CD14-positive monocyte (primary cell): ENCODE measurements at regions not wholly inside any gene's neighbourhood (a gene's known extent, or its start where the extent isn't known, plus 50 kb on each side); places are given as distances from the start of the nearest gene placed in this dataset.

ENCODE experiments used
- DNase-seq, 3 donors: peaks; one replicate each; pipeline ENCODE4 v3.0.0-alpha.2; 2011 to 2022
- H2AFZ ChIP-seq: 2 replicates; pipeline ENCODE4 v1.6.0; 2012; ENCODE audit warnings: mild to moderate bottlenecking, low read depth, low read length, inconsistent platforms; ENCODE audit not compliant: insufficient read depth, poor library complexity, severe bottlenecking
- H3K27ac ChIP-seq, 2 donors: 1 replicate in 1 of 2; 2 replicates in 1 of 2; pipeline ENCODE4 v1.5.1; 2012 to 2013; ENCODE audit warnings: low read length in 2 of 2, control low read depth in 1 of 2, inconsistent platforms in 1 of 2, low read depth in 1 of 2, mild to moderate bottlenecking in 1 of 2
- H3K27me3 ChIP-seq, 2 donors: one replicate each; pipeline versions ENCODE4 v1.6.0 to v1.6.1; 2011 to 2013; ENCODE audit warnings: low read length in 2 of 2; ENCODE audit not compliant: control insufficient read depth in 2 of 2, insufficient read depth in 2 of 2
- H3K36me3 ChIP-seq, 2 donors: replicated peaks in 1 of 2; 1 replicate in 1 of 2; 2 replicates in 1 of 2; pipeline versions ENCODE4 v1.5.1 to v1.6.1; 2012 to 2013; ENCODE audit warnings: low read length in 2 of 2, control low read depth in 1 of 2, inconsistent platforms in 1 of 2, mild to moderate bottlenecking in 1 of 2; ENCODE audit not compliant: insufficient read depth in 2 of 2, control insufficient read depth in 1 of 2
- H3K4me1 ChIP-seq, 2 donors: 1 replicate in 1 of 2; 2 replicates in 1 of 2; pipeline versions ENCODE4 v1.5.1 to v1.6.1; 2012 to 2013; ENCODE audit warnings: low read length in 2 of 2, control low read depth in 1 of 2, inconsistent platforms in 1 of 2, mild to moderate bottlenecking in 1 of 2, moderate library complexity in 1 of 2; ENCODE audit not compliant: insufficient read depth in 2 of 2, control insufficient read depth in 1 of 2
- H3K4me2 ChIP-seq: replicated peaks from 2 replicates; pipeline ENCODE3; 2012; ENCODE audit warnings: low read length, moderate library complexity, mild to moderate bottlenecking; ENCODE audit not compliant: poor library complexity, severe bottlenecking; ENCODE audit errors: extremely low read depth
- H3K4me3 ChIP-seq, 3 experiments: fragments of 200-600 bp in 1 of 3; sonication (generic) in 1 of 3; replicated peaks in 1 of 3; 1 replicate in 2 of 3; 2 replicates in 1 of 3; pipeline ENCODE4 v1.5.1; 2011 to 2013; ENCODE audit warnings: low read length in 3 of 3, mild to moderate bottlenecking in 3 of 3, control low read depth in 2 of 3, low read depth in 2 of 3, inconsistent platforms in 1 of 3, moderate library complexity in 1 of 3
- H3K79me2 ChIP-seq: 2 replicates; pipeline ENCODE4 v1.6.0; 2012; ENCODE audit warnings: mild to moderate bottlenecking, control low read depth, inconsistent platforms, low read length, moderate library complexity; ENCODE audit not compliant: insufficient read depth
- H3K9ac ChIP-seq: 2 replicates; pipeline ENCODE4 v1.6.0; 2017; ENCODE audit warnings: low read length, mild to moderate bottlenecking; ENCODE audit not compliant: insufficient read depth, poor library complexity, severe bottlenecking
- H3K9me3 ChIP-seq, 2 donors: replicated peaks in 1 of 2; 1 replicate in 1 of 2; 2 replicates in 1 of 2; pipeline versions ENCODE4 v1.5.1 to v1.6.1; 2012 to 2013; ENCODE audit warnings: low read length in 2 of 2, control low read depth in 1 of 2; ENCODE audit not compliant: control insufficient read depth in 1 of 2, insufficient read depth in 1 of 2
- H4K20me1 ChIP-seq: 2 replicates; pipeline ENCODE4 v1.6.0; 2012; ENCODE audit warnings: mild to moderate bottlenecking, low read length, control low read depth, moderate library complexity; ENCODE audit not compliant: insufficient read depth
- H3K27ac Mint-ChIP-seq, 7 donors: one replicate each; pipeline ENCODE4 v1.8.0; 2020; ENCODE audit warnings: mild to moderate bottlenecking in 7 of 7, mixed read lengths in 7 of 7, moderate library complexity in 6 of 7, inconsistent platforms in 2 of 7
- H3K27me3 Mint-ChIP-seq, 3 donors: one replicate each; pipeline ENCODE4 v1.8.0; 2021 to 2022; ENCODE audit warnings: low read depth in 3 of 3, mild to moderate bottlenecking in 3 of 3, mixed read lengths in 3 of 3, moderate library complexity in 3 of 3, inconsistent platforms in 1 of 3
- H3K36me3 Mint-ChIP-seq, 2 donors: one replicate each; pipeline ENCODE4 v1.8.0; 2020; ENCODE audit warnings: mixed read lengths in 2 of 2, inconsistent platforms in 1 of 2, mild to moderate bottlenecking in 1 of 2
- H3K4me1 Mint-ChIP-seq: one replicate; pipeline ENCODE4 v1.8.0; 2020; ENCODE audit warnings: mild to moderate bottlenecking, mixed read lengths
- H3K4me3 Mint-ChIP-seq, 2 donors: one replicate each; pipeline ENCODE4 v1.8.0; 2020; ENCODE audit warnings: mild to moderate bottlenecking in 2 of 2, mixed read lengths in 2 of 2, moderate library complexity in 1 of 2
- H3K9me3 Mint-ChIP-seq, 7 donors: one replicate each; pipeline ENCODE4 v1.8.0; 2020 to 2022; ENCODE audit warnings: mixed read lengths in 7 of 7, mild to moderate bottlenecking in 6 of 7, moderate library complexity in 6 of 7, inconsistent platforms in 2 of 7
- WGBS: methylation state at CpG from one replicate; pipeline ENCODE4 v1.1.5; 2013; ENCODE audit warnings: missing lambda C conversion rate; ENCODE audit not compliant: insufficient coverage; 5-methylcytosine and 5-hydroxymethylcytosine counted together
- intact Hi-C, 2 donors: fragments of 100-400 bp; cut with micrococcal nuclease; formaldehyde crosslinking; loops; one replicate each; pipeline versions ENCODE4 v1.15.0 to v1.15.1; 2023
- TF ChIP-seq, protein P1 (sequence below): fragments of 200-600 bp; IDR thresholded peaks from one replicate; pipeline ENCODE4 v1.8.0; 2022; ENCODE audit warnings: antibody characterized with exemption, mild to moderate bottlenecking

DNA sequence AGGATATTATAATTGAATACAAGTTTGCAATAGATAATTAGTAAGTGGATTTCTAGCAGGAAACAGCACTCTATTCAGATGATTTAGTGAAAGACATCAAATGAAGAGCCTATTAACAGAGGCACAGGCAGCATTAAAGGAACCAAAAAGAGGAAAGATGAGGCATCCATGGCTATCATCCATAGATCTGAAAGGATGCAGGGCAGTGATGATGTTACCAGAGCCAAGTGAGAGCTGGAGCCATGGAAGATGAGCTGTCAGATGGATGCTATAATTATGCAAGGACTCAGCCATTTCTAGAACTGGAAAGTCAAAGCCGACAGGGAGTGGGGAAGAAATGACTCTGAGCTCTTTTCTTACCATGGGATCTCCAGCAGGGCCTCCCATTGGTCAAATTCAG lies 66.8 kb upstream of the ANKEF1 start:
- no peak for DNase-seq
- intact Hi-C loops = no loop called here
- no peaks in the 10 kb centered on the region for H3K36me3 ChIP-seq
- no peak overlapping the region for H3K27ac Mint-ChIP-seq
- TF ChIP-seq, protein P1, sequence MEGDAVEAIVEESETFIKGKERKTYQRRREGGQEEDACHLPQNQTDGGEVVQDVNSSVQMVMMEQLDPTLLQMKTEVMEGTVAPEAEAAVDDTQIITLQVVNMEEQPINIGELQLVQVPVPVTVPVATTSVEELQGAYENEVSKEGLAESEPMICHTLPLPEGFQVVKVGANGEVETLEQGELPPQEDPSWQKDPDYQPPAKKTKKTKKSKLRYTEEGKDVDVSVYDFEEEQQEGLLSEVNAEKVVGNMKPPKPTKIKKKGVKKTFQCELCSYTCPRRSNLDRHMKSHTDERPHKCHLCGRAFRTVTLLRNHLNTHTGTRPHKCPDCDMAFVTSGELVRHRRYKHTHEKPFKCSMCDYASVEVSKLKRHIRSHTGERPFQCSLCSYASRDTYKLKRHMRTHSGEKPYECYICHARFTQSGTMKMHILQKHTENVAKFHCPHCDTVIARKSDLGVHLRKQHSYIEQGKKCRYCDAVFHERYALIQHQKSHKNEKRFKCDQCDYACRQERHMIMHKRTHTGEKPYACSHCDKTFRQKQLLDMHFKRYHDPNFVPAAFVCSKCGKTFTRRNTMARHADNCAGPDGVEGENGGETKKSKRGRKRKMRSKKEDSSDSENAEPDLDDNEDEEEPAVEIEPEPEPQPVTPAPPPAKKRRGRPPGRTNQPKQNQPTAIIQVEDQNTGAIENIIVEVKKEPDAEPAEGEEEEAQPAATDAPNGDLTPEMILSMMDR = no peak
- H3K9ac ChIP-seq = no peak overlapping the region
- no peaks in the 10 kb centered on the region for H3K36me3 Mint-ChIP-seq
- H3K4me3 Mint-ChIP-seq = no peak overlapping the region
- H3K27ac ChIP-seq = no peak overlapping the region
- H2AFZ ChIP-seq = no peak overlapping the region
- no peak overlapping the region for H3K4me2 ChIP-seq
- no peaks in the 10 kb centered on the region for H3K4me1 ChIP-seq
- peaks cover 0 to 3% (median 0%) of the 10 kb centered on the region in 7 donors for H3K9me3 Mint-ChIP-seq
- H3K4me1 Mint-ChIP-seq = peaks cover 2% of the 10 kb centered on the region
- no peak overlapping the region for H3K4me3 ChIP-seq
- no peaks in the 10 kb centered on the region for H3K27me3 ChIP-seq
- 82% methylated on average over 1 of the region's 1 CpG for WGBS
- H3K27me3 Mint-ChIP-seq = peaks cover 7 to 13% (median 8%) of the 10 kb centered on the region in 3 donors
- no peaks in the 10 kb centered on the region for H3K9me3 ChIP-seq
- H3K79me2 ChIP-seq = no peaks in the 10 kb centered on the region
- H4K20me1 ChIP-seq = no peaks in the 10 kb centered on the region

DNA sequence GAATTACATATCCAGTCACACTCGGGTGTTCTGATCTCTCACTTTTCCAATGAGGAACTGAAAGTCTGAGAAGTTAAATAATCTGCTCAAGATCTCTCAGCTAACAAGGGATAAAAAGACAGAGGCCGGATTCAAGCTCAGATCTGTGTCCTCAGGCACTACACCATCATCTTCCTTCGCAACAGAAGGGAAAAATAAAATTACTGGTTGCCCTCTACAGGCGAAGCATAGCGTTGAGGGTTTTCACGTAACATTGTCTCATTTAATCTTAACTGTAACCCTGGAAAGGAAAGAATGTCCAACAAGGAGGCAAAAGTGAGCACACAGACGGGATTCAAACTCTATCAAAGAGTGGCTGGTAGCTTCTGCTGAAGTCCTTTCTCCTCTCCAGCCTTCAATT lies 67.8 kb upstream of the ANKEF1 start:
- H3K4me1 ChIP-seq = no peaks in the 10 kb centered on the region
- H3K4me2 ChIP-seq = no peak overlapping the region
- TF ChIP-seq, protein P1 = no peak
- no peak overlapping the region for H3K27ac ChIP-seq
- H3K4me3 ChIP-seq = no peak overlapping the region
- peaks cover 6 to 14% (median 7%) of the 10 kb centered on the region in 3 donors for H3K27me3 Mint-ChIP-seq
- H3K27me3 ChIP-seq = no peaks in the 10 kb centered on the region
- H3K36me3 Mint-ChIP-seq = no peaks in the 10 kb centered on the region
- no peak overlapping the region for H2AFZ ChIP-seq
- H3K36me3 ChIP-seq = no peaks in the 10 kb centered on the region
- WGBS = 73% methylated on average over 2 of the region's 7 CpGs
- H4K20me1 ChIP-seq = no peaks in the 10 kb centered on the region
- intact Hi-C loops = no loop called here
- peaks cover 2% of the 10 kb centered on the region for H3K4me1 Mint-ChIP-seq
- no peak overlapping the region for H3K4me3 Mint-ChIP-seq
- H3K27ac Mint-ChIP-seq = no peak overlapping the region
- no peaks in the 10 kb centered on the region for H3K79me2 ChIP-seq
- no peaks in the 10 kb centered on the region for H3K9me3 ChIP-seq
- DNase-seq = no peak
- H3K9me3 Mint-ChIP-seq = peaks cover 0 to 3% (median 0%) of the 10 kb centered on the region in 7 donors
- no peak overlapping the region for H3K9ac ChIP-seq
